WTC11 (cell line): ENCODE measurements at regions not wholly inside any gene's neighbourhood (a gene's known extent, or its start where the extent isn't known, plus 50 kb on each side); places are given as distances from the start of the nearest gene placed in this dataset.

Experiments used
- ATAC-seq: fragments of 200-7000 bp; cut with Tn5 transposase; 2 replicates; pipeline ENCODE4 v1.10.0; 2021; ENCODE audit warnings: mild to moderate bottlenecking, moderate library complexity
- CTCF ChIA-PET: fragments of 300-600 bp; sonication (Branson Sonifier 250); formaldehyde crosslinking; loops from one replicate; lab custom pipeline; 2021; ENCODE audit warnings: antibody characterized with exemption; lab: Charles Lee
- POLR2A ChIA-PET: fragments of 350-600 bp; sonication (Branson Sonifier 250); formaldehyde crosslinking; loops from one replicate; lab custom pipeline; 2021; ENCODE audit warnings: antibody characterized with exemption; lab: Charles Lee
- DNase-seq: peaks from one replicate; pipeline ENCODE4 v3.0.0; 2021; ENCODE audit warnings: low spot score
- H3K27ac Mint-ChIP-seq: 2 replicates; pipeline ENCODE4 v1.8.0; 2021; ENCODE audit warnings: mixed read lengths
- H3K27me3 Mint-ChIP-seq: 2 replicates; pipeline ENCODE4 v1.8.0; 2021; ENCODE audit warnings: low read depth, mild to moderate bottlenecking, moderate library complexity, mixed read lengths
- H3K36me3 Mint-ChIP-seq: 2 replicates; pipeline ENCODE4 v1.8.0; 2021; ENCODE audit warnings: mixed read lengths
- H3K4me1 Mint-ChIP-seq: 2 replicates; pipeline ENCODE4 v1.8.0; 2022; ENCODE audit warnings: mixed read lengths
- H3K4me3 Mint-ChIP-seq: 2 replicates; pipeline ENCODE4 v1.8.0; 2021; ENCODE audit warnings: mild to moderate bottlenecking, moderate library complexity, mixed read lengths
- H3K9me3 Mint-ChIP-seq: 2 replicates; pipeline ENCODE4 v1.8.0; 2021; ENCODE audit warnings: mixed read lengths
- CREM ChIP-seq: sonication (generic); formaldehyde crosslinking; IDR thresholded peaks from 2 replicates; pipeline ENCODE4 v1.8.1; 2022; ENCODE audit warnings: mild to moderate bottlenecking, missing genetic modification reagents, moderate library complexity
- ESRRA ChIP-seq: sonication (generic); formaldehyde crosslinking; IDR thresholded peaks from 2 replicates; pipeline ENCODE4 v1.8.1; 2022; ENCODE audit warnings: mild to moderate bottlenecking, missing genetic modification reagents, borderline replicate concordance
- ETV6 ChIP-seq: sonication (generic); formaldehyde crosslinking; IDR thresholded peaks from 2 replicates; pipeline ENCODE4 v1.8.1; 2022; ENCODE audit warnings: mild to moderate bottlenecking, missing genetic modification reagents
- FOXJ3 ChIP-seq: sonication (generic); formaldehyde crosslinking; IDR thresholded peaks from 2 replicates; pipeline ENCODE4 v1.9.0; 2021; ENCODE audit warnings: missing genetic modification reagents, mild to moderate bottlenecking, borderline replicate concordance
- GABPB1 ChIP-seq: sonication (generic); formaldehyde crosslinking; IDR thresholded peaks from 2 replicates; pipeline ENCODE4 v1.8.1; 2023; ENCODE audit warnings: mild to moderate bottlenecking, missing genetic modification reagents
- MXD4 ChIP-seq: fragments of 250-450 bp; sonication (Bioruptor Pico); IDR thresholded peaks from 2 replicates; pipeline ENCODE4 v1.8.0; 2021; ENCODE audit warnings: mild to moderate bottlenecking, moderate library complexity, borderline replicate concordance
- NFE2L1 ChIP-seq: sonication (generic); formaldehyde crosslinking; IDR thresholded peaks from 2 replicates; pipeline ENCODE4 v1.8.1; 2023; ENCODE audit warnings: missing genetic modification reagents
- NR2C2 ChIP-seq: sonication (generic); formaldehyde crosslinking; IDR thresholded peaks from 2 replicates; pipeline ENCODE4 v1.8.0; 2022; ENCODE audit warnings: mild to moderate bottlenecking, missing genetic modification reagents
- ZNF121 ChIP-seq: sonication (generic); formaldehyde crosslinking; IDR thresholded peaks from 2 replicates; pipeline ENCODE4 v1.8.0; 2023; ENCODE audit warnings: missing genetic modification reagents
- ZNF138 ChIP-seq: sonication (generic); formaldehyde crosslinking; conservative IDR thresholded peaks from 2 replicates; pipeline ENCODE4 v1.8.1; 2022; ENCODE audit warnings: mild to moderate bottlenecking, moderate library complexity, missing genetic modification reagents
- ZNF219 ChIP-seq: sonication (generic); formaldehyde crosslinking; IDR thresholded peaks from 2 replicates; pipeline ENCODE4 v1.8.0; 2023; ENCODE audit warnings: missing genetic modification reagents, mild to moderate bottlenecking, borderline replicate concordance
- ZNF232 ChIP-seq: sonication (generic); formaldehyde crosslinking; IDR thresholded peaks from 2 replicates; pipeline ENCODE4 v1.8.0; 2022; ENCODE audit warnings: mild to moderate bottlenecking, missing genetic modification reagents
- ZNF416 ChIP-seq: fragments of 250-450 bp; sonication (Bioruptor Pico); IDR thresholded peaks from 2 replicates; pipeline ENCODE4 v1.9.0; 2021; ENCODE audit warnings: mild to moderate bottlenecking, inconsistent platforms
- TF ChIP-seq, protein P1 (sequence below): sonication (generic); formaldehyde crosslinking; IDR thresholded peaks from 2 replicates; pipeline ENCODE4 v1.8.0; 2023; ENCODE audit warnings: missing genetic modification reagents
- TF ChIP-seq, protein P2 (sequence below): sonication (generic); formaldehyde crosslinking; IDR thresholded peaks from 2 replicates; pipeline ENCODE4 v1.8.0; 2022; ENCODE audit warnings: mild to moderate bottlenecking, missing genetic modification reagents
- TF ChIP-seq, protein P3 (sequence below): sonication (generic); formaldehyde crosslinking; IDR thresholded peaks from 2 replicates; pipeline ENCODE4 v1.8.0; 2022; ENCODE audit warnings: mild to moderate bottlenecking, missing genetic modification reagents
- TF ChIP-seq, protein P4 (sequence below): sonication (generic); formaldehyde crosslinking; IDR thresholded peaks from 2 replicates; pipeline ENCODE4 v1.8.1; 2023; ENCODE audit warnings: mild to moderate bottlenecking, moderate library complexity, missing genetic modification reagents
- TF ChIP-seq, protein P5 (sequence below): sonication (generic); formaldehyde crosslinking; IDR thresholded peaks from 2 replicates; pipeline ENCODE4 v1.8.1; 2023; ENCODE audit warnings: mild to moderate bottlenecking, missing genetic modification reagents
- TF ChIP-seq, protein P6 (sequence below): fragments of 250-450 bp; sonication (Bioruptor Pico); IDR thresholded peaks from 2 replicates; pipeline ENCODE4 v1.8.0; 2021; ENCODE audit warnings: mild to moderate bottlenecking
- TF ChIP-seq, protein P7 (sequence below): sonication (generic); formaldehyde crosslinking; IDR thresholded peaks from 2 replicates; pipeline ENCODE4 v1.8.1; 2023; ENCODE audit warnings: mild to moderate bottlenecking, missing genetic modification reagents
- TF ChIP-seq, protein P8 (sequence below): sonication (generic); formaldehyde crosslinking; IDR thresholded peaks from 2 replicates; pipeline ENCODE4 v1.8.0; 2022; ENCODE audit warnings: missing genetic modification reagents

DNA sequence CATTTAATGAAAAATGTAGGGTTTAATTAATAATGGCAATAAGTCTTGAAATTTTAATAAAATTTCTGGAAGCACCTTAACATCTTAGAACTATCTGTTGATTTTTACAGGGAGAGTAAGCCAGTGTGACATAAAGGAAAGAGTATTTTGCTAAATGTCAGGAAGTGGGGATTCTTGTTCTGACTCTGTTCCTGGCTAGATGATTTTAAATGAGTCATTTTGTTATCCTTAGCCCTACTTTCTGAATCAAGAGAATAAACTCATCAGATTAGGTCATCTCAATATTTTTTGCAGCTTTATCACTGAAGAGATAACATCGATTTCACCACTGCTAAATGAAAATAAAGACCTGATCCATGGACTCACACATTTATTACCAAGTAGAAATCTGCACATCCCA, 377.5 kb upstream of the CYRIA start:
- Mint-ChIP-seq H3K9me3 (peaks cover 14% of the 10 kb centered on the region; the same call in 1 of the 2 replicates), H3K27ac (no peak overlapping the region), H3K4me3 (no peak overlapping the region), H3K36me3 (no peaks in the 10 kb centered on the region), H3K27me3 (no peaks in the 10 kb centered on the region; the same call in 1 of the 2 replicates), H3K4me1 (no peaks in the 10 kb centered on the region)
- TF ChIP-seq, protein P1, sequence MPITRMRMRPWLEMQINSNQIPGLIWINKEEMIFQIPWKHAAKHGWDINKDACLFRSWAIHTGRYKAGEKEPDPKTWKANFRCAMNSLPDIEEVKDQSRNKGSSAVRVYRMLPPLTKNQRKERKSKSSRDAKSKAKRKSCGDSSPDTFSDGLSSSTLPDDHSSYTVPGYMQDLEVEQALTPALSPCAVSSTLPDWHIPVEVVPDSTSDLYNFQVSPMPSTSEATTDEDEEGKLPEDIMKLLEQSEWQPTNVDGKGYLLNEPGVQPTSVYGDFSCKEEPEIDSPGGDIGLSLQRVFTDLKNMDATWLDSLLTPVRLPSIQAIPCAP (CRISPR knock-in tag) = no peak
- TF ChIP-seq ZNF219 (CRISPR knock-in tag) (no peak), NR2C2 (CRISPR knock-in tag) (no peak), GABPB1 (CRISPR knock-in tag) (no peak), ZNF232 (CRISPR knock-in tag) (no peak)
- TF ChIP-seq, protein P2, sequence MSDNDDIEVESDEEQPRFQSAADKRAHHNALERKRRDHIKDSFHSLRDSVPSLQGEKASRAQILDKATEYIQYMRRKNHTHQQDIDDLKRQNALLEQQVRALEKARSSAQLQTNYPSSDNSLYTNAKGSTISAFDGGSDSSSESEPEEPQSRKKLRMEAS (CRISPR knock-in tag) = no peak
- CTCF ChIA-PET = no interaction called here
- POLR2A ChIA-PET = no interaction called here
- DNase-seq (no peak), ATAC-seq (no peak)

DNA sequence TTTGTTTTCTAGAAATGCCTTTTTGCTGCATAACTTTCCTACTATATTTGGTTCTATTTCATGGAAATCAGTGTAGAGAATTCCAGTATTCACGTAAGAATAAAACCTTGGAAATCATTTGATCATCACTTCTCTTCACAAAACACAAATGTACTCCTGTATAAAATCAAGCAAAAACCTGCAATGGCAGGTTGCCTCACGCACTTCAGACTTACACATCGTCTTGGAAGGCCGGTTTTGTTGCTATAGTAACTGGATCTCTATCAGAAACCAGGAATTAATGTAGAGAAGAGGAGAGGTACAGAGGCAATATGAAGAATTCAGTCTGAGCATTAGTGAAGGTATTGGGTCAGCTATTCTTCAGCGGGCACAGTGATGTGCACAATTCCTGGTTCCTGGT, 370.7 kb upstream of the CYRIA start:
- no peak for TF ChIP-seq ESRRA
- no peak for TF ChIP-seq FOXJ3 (CRISPR knock-in tag)
- TF ChIP-seq, protein P3, sequence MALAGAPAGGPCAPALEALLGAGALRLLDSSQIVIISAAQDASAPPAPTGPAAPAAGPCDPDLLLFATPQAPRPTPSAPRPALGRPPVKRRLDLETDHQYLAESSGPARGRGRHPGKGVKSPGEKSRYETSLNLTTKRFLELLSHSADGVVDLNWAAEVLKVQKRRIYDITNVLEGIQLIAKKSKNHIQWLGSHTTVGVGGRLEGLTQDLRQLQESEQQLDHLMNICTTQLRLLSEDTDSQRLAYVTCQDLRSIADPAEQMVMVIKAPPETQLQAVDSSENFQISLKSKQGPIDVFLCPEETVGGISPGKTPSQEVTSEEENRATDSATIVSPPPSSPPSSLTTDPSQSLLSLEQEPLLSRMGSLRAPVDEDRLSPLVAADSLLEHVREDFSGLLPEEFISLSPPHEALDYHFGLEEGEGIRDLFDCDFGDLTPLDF (CRISPR knock-in tag) = no peak
- ChIA-PET CTCF (no interaction called here), POLR2A (no interaction called here)
- Mint-ChIP-seq H3K36me3 (no peaks in the 10 kb centered on the region), H3K27ac (no peak overlapping the region), H3K27me3 (no peaks in the 10 kb centered on the region), H3K4me1 (peaks cover 6% of the 10 kb centered on the region), H3K4me3 (no peak overlapping the region), H3K9me3 (peaks cover 20% of the 10 kb centered on the region)
- ATAC-seq = no peak
- DNase-seq = no peak

DNA sequence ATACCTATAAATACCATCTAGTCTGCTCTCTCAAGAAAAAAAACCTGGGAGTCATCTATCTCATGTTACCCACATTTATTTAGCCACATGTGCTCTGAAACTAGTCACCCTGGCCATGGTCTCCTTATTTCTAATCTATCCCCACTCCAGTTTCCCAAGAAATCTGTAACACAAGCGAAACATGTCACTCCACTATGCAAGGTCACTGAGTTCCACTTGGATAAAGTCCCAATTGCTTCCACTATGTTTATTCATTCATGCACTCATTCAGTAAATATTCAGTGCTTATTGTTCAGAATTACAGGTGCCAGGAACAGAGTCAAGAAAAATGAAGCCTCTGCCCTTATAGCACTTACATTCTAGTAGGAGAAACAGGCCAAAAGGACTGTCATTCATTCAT, 369.4 kb upstream of the CYRIA start:
- peaks cover 24% of the 10 kb centered on the region for H3K9me3 Mint-ChIP-seq
- POLR2A ChIA-PET = no interaction called here
- CTCF ChIA-PET = no interaction called here
- DNase-seq = no peak
- peaks cover 6% of the 10 kb centered on the region for H3K4me1 Mint-ChIP-seq
- no peaks in the 10 kb centered on the region for H3K36me3 Mint-ChIP-seq
- ATAC-seq = no peak
- H3K27ac Mint-ChIP-seq = no peak overlapping the region
- H3K4me3 Mint-ChIP-seq = no peak overlapping the region
- H3K27me3 Mint-ChIP-seq = no peaks in the 10 kb centered on the region
- TF ChIP-seq, protein P4, sequence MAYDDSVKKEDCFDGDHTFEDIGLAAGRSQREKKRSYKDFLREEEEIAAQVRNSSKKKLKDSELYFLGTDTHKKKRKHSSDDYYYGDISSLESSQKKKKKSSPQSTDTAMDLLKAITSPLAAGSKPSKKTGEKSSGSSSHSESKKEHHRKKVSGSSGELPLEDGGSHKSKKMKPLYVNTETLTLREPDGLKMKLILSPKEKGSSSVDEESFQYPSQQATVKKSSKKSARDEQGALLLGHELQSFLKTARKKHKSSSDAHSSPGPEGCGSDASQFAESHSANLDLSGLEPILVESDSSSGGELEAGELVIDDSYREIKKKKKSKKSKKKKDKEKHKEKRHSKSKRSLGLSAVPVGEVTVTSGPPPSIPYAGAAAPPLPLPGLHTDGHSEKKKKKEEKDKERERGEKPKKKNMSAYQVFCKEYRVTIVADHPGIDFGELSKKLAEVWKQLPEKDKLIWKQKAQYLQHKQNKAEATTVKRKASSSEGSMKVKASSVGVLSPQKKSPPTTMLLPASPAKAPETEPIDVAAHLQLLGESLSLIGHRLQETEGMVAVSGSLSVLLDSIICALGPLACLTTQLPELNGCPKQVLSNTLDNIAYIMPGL = no peak
- TF ChIP-seq, protein P5, sequence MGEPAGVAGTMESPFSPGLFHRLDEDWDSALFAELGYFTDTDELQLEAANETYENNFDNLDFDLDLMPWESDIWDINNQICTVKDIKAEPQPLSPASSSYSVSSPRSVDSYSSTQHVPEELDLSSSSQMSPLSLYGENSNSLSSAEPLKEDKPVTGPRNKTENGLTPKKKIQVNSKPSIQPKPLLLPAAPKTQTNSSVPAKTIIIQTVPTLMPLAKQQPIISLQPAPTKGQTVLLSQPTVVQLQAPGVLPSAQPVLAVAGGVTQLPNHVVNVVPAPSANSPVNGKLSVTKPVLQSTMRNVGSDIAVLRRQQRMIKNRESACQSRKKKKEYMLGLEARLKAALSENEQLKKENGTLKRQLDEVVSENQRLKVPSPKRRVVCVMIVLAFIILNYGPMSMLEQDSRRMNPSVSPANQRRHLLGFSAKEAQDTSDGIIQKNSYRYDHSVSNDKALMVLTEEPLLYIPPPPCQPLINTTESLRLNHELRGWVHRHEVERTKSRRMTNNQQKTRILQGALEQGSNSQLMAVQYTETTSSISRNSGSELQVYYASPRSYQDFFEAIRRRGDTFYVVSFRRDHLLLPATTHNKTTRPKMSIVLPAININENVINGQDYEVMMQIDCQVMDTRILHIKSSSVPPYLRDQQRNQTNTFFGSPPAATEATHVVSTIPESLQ = no peak
- TF ChIP-seq MXD4 (CRISPR knock-in tag) (no peak), ZNF121 (CRISPR knock-in tag) (no peak), NFE2L1 (CRISPR knock-in tag) (no peak), ETV6 (CRISPR knock-in tag) (no peak), ZNF416 (CRISPR knock-in tag) (no peak), ZNF138 (CRISPR knock-in tag) (no peak), FOXJ3 (CRISPR knock-in tag) (no peak), CREM (CRISPR knock-in tag) (no peak)
- TF ChIP-seq, protein P6, sequence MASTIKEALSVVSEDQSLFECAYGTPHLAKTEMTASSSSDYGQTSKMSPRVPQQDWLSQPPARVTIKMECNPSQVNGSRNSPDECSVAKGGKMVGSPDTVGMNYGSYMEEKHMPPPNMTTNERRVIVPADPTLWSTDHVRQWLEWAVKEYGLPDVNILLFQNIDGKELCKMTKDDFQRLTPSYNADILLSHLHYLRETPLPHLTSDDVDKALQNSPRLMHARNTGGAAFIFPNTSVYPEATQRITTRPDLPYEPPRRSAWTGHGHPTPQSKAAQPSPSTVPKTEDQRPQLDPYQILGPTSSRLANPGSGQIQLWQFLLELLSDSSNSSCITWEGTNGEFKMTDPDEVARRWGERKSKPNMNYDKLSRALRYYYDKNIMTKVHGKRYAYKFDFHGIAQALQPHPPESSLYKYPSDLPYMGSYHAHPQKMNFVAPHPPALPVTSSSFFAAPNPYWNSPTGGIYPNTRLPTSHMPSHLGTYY (CRISPR knock-in tag) = no peak
- TF ChIP-seq, protein P7, sequence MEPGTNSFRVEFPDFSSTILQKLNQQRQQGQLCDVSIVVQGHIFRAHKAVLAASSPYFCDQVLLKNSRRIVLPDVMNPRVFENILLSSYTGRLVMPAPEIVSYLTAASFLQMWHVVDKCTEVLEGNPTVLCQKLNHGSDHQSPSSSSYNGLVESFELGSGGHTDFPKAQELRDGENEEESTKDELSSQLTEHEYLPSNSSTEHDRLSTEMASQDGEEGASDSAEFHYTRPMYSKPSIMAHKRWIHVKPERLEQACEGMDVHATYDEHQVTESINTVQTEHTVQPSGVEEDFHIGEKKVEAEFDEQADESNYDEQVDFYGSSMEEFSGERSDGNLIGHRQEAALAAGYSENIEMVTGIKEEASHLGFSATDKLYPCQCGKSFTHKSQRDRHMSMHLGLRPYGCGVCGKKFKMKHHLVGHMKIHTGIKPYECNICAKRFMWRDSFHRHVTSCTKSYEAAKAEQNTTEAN = no peak
- TF ChIP-seq, protein P8, sequence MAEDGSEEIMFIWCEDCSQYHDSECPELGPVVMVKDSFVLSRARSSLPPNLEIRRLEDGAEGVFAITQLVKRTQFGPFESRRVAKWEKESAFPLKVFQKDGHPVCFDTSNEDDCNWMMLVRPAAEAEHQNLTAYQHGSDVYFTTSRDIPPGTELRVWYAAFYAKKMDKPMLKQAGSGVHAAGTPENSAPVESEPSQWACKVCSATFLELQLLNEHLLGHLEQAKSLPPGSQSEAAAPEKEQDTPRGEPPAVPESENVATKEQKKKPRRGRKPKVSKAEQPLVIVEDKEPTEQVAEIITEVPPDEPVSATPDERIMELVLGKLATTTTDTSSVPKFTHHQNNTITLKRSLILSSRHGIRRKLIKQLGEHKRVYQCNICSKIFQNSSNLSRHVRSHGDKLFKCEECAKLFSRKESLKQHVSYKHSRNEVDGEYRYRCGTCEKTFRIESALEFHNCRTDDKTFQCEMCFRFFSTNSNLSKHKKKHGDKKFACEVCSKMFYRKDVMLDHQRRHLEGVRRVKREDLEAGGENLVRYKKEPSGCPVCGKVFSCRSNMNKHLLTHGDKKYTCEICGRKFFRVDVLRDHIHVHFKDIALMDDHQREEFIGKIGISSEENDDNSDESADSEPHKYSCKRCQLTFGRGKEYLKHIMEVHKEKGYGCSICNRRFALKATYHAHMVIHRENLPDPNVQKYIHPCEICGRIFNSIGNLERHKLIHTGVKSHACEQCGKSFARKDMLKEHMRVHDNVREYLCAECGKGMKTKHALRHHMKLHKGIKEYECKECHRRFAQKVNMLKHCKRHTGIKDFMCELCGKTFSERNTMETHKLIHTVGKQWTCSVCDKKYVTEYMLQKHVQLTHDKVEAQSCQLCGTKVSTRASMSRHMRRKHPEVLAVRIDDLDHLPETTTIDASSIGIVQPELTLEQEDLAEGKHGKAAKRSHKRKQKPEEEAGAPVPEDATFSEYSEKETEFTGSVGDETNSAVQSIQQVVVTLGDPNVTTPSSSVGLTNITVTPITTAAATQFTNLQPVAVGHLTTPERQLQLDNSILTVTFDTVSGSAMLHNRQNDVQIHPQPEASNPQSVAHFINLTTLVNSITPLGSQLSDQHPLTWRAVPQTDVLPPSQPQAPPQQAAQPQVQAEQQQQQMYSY (CRISPR knock-in tag) = no peak
